ENCODE measurements at regions not wholly inside any gene's neighbourhood (a gene's known extent, or its start where the extent isn't known, plus 50 kb on each side); places are given as distances from the start of the nearest gene placed in this dataset.

DNA sequence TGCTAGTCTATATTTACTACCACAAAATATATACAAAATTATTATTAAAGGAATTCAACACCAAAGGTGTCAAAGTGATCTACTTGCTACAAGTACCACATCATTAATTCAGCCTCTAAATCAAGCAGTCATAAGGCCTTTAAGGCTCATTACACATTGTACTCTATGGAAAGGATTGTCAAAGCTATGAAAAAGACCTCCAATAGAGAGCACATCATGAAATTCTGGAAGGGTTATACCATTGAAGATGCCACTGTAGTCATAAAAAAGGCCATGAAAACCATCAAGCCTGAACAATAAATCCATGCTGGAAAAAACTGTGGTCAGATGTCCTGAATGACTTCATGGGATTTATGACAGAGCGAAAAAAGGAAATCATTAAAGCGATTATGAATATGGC lies 708.0 kb upstream of the FAM174A start:
- ATAC-seq: no peak
- TF ChIP-seq OSR1 (CRISPR knock-in tag; IDR thresholded peaks at IDR 0.05): no peak
- no peak for TF ChIP-seq ZFP3 (CRISPR knock-in tag; IDR thresholded peaks at IDR 0.05)

DNA sequence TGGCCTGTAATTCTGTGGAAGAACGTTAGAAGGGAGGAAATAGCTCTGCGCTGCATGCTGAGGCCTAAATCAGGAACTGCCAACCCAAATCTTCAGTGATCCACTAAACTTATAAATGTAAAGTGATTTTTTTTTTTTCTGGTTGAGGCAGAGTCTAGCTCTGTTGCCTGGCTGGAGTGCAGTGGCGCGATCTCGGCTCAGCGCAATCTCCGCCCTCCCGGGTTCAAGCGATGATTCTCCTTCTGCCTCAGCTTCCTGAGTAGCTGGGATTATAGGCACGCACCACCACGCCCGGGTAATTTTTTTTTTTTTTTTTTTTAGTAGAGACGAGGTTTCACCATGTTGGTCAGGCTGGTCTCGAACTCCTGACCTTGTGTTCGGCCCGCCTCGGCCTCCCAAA lies 717.4 kb upstream of the FAM174A start:
- no peak for TF ChIP-seq GLIS3 (CRISPR knock-in tag; IDR thresholded peaks at IDR 0.05)
- TF ChIP-seq, protein P1, sequence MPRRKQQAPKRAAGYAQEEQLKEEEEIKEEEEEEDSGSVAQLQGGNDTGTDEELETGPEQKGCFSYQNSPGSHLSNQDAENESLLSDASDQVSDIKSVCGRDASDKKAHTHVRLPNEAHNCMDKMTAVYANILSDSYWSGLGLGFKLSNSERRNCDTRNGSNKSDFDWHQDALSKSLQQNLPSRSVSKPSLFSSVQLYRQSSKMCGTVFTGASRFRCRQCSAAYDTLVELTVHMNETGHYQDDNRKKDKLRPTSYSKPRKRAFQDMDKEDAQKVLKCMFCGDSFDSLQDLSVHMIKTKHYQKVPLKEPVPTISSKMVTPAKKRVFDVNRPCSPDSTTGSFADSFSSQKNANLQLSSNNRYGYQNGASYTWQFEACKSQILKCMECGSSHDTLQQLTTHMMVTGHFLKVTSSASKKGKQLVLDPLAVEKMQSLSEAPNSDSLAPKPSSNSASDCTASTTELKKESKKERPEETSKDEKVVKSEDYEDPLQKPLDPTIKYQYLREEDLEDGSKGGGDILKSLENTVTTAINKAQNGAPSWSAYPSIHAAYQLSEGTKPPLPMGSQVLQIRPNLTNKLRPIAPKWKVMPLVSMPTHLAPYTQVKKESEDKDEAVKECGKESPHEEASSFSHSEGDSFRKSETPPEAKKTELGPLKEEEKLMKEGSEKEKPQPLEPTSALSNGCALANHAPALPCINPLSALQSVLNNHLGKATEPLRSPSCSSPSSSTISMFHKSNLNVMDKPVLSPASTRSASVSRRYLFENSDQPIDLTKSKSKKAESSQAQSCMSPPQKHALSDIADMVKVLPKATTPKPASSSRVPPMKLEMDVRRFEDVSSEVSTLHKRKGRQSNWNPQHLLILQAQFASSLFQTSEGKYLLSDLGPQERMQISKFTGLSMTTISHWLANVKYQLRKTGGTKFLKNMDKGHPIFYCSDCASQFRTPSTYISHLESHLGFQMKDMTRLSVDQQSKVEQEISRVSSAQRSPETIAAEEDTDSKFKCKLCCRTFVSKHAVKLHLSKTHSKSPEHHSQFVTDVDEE (CRISPR knock-in tag; IDR thresholded peaks at IDR 0.05): no peak
- no peak for TF ChIP-seq ZFP30 (CRISPR knock-in tag; IDR thresholded peaks at IDR 0.05)
- TF ChIP-seq PPARA (CRISPR knock-in tag; IDR thresholded peaks at IDR 0.05; ENCODE audit: borderline replicate concordance): no peak
- no peak for TF ChIP-seq POU6F1 (CRISPR knock-in tag; IDR thresholded peaks at IDR 0.05; ENCODE audit: borderline replicate concordance, low read depth)
- no peak for TF ChIP-seq OSR1 (CRISPR knock-in tag; IDR thresholded peaks at IDR 0.05)
- ATAC-seq: no peak

DNA sequence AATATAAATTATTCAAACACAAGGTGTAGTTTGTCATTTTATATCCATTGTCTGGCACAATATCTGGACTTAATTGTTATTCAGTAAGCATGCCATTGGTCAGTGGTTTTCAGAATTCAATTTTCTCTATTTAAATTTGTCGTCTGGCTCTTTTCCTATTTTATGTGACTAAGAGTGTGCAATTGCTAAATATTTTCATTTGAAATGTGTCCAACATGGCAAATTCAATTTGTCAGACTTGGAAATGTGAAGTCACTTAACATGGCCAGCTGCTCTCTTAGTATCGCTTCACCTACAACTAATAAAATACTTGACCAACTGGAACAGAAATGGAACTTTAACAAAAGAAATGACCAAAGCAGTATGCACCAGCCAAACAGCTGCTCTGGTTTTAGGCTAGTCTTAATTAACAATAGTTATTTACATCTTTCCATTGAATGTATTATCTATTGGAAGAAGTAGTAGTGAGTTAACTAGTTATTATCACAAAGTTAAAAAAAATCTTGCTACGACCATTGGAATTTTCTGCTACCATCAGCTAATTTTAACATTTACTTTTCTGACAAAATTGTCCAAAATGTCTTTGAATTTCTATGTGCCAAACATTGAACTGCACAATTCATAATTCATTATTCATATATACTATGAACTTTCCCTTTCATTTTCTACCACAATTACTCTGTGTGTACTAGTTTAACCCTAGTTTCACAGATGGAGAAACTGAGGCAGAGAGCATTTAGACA lies 720.7 kb upstream of the FAM174A start:
- no peak for ATAC-seq
- TF ChIP-seq ISL1 (CRISPR knock-in tag; IDR thresholded peaks at IDR 0.05) (no peak), GLIS3 (CRISPR knock-in tag; IDR thresholded peaks at IDR 0.05) (no peak), ZNF8 (CRISPR knock-in tag; IDR thresholded peaks at IDR 0.05) (no peak), CSRNP3 (CRISPR knock-in tag; IDR thresholded peaks at IDR 0.05) (no peak), ZNF70 (CRISPR knock-in tag; IDR thresholded peaks at IDR 0.05) (no peak), BACH2 (CRISPR knock-in tag; IDR thresholded peaks at IDR 0.05; ENCODE audit: borderline replicate concordance) (no peak), TCF4 (CRISPR knock-in tag; IDR thresholded peaks at IDR 0.05; ENCODE audit: borderline replicate concordance) (no peak), OSR1 (CRISPR knock-in tag; IDR thresholded peaks at IDR 0.05) (no peak), ARNTL (CRISPR knock-in tag; IDR thresholded peaks at IDR 0.05; ENCODE audit: borderline replicate concordance, low read depth) (no peak), ZC3H10 (CRISPR knock-in tag; IDR thresholded peaks at IDR 0.05) (no peak), PATZ1 (CRISPR knock-in tag; IDR thresholded peaks at IDR 0.05; ENCODE audit: borderline replicate concordance) (no peak), ZFP3 (CRISPR knock-in tag; IDR thresholded peaks at IDR 0.05) (no peak), CSDC2 (CRISPR knock-in tag; IDR thresholded peaks at IDR 0.05) (no peak), RARB (CRISPR knock-in tag; IDR thresholded peaks at IDR 0.05) (no peak), ZFP30 (CRISPR knock-in tag; IDR thresholded peaks at IDR 0.05) (no peak)
- TF ChIP-seq, protein P1 (CRISPR knock-in tag; IDR thresholded peaks at IDR 0.05): no peak

Data from SK-N-SH treated with all-trans-retinoic acid at 6 μM for 48 hours (cell line).